SU-DHL-6 (cell line): ENCODE measurements at regions not wholly inside any gene's neighbourhood (a gene's known extent, or its start where the extent isn't known, plus 50 kb on each side); places are given as distances from the start of the nearest gene placed in this dataset.

Experiments used
- H2AFZ ChIP-seq: fragments of 200-600 bp; sonication (generic); 2 replicates; pipeline ENCODE4 v1.6.1; 2014; ENCODE audit warnings: low read depth, mild to moderate bottlenecking, moderate library complexity, mixed read lengths, antibody characterized with exemption, low read length; ENCODE audit not compliant: severe bottlenecking
- H3F3A ChIP-seq: fragments of 200-600 bp; shearing (Covaris generic); 2 replicates; pipeline ENCODE4 v1.6.0; 2016; ENCODE audit warnings: antibody characterized with exemption, mild to moderate bottlenecking; ENCODE audit not compliant: insufficient read depth
- H3K27ac ChIP-seq: fragments of 200-600 bp; sonication (generic); 2 replicates; pipeline ENCODE4 v1.5.1; 2016; ENCODE audit warnings: low read depth, mild to moderate bottlenecking, low read length, moderate library complexity, mixed read lengths
- H3K27me3 ChIP-seq: fragments of 200-600 bp; sonication (generic), shearing (Covaris generic); 2 replicates; pipeline ENCODE4 v1.6.0; 2014; ENCODE audit warnings: mild to moderate bottlenecking, low read length
- H3K36me3 ChIP-seq: fragments of 200-600 bp; sonication (generic); 2 replicates; pipeline ENCODE4 v1.6.1; 2014; ENCODE audit warnings: mild to moderate bottlenecking, low read length, mixed read lengths
- H3K4me2 ChIP-seq: fragments of 300-600, 200-600 bp; shearing (Covaris generic), sonication (generic); 2 replicates; pipeline ENCODE4 v1.6.0; 2014; ENCODE audit warnings: low read length, low read depth, mild to moderate bottlenecking; ENCODE audit not compliant: poor library complexity, severe bottlenecking
- H3K4me3 ChIP-seq: fragments of 200-600 bp; sonication (generic); 2 replicates; pipeline ENCODE4 v1.5.1; 2014; ENCODE audit warnings: antibody characterized with exemption, low read length, mild to moderate bottlenecking, mixed read lengths; ENCODE audit not compliant: insufficient read depth, poor library complexity, severe bottlenecking
- H3K79me2 ChIP-seq: fragments of 200-600 bp; sonication (generic); 2 replicates; pipeline ENCODE4 v1.6.1; 2014; ENCODE audit warnings: mild to moderate bottlenecking, low read length, moderate library complexity; ENCODE audit not compliant: insufficient read depth
- H3K9ac ChIP-seq: fragments of 200-600 bp; sonication (generic); 2 replicates; pipeline ENCODE4 v1.7.0; 2014; ENCODE audit warnings: mild to moderate bottlenecking, low read length
- H3K9me2 ChIP-seq: fragments of 200-600 bp; sonication (generic); replicated peaks from 2 replicates; pipeline ENCODE4 v1.6.1; 2014; ENCODE audit warnings: low read length; ENCODE audit not compliant: insufficient read depth
- H3K9me3 ChIP-seq: fragments of 200-600 bp; sonication (generic); 2 replicates; pipeline ENCODE4 v1.6.1; 2014; ENCODE audit warnings: low read length, mixed read lengths; ENCODE audit not compliant: insufficient read depth
- H4K20me1 ChIP-seq: fragments of 200-600 bp; sonication (generic); 2 replicates; pipeline ENCODE4 v1.6.1; 2014; ENCODE audit warnings: low read depth, mild to moderate bottlenecking, antibody characterized with exemption, low read length, moderate library complexity, mixed read lengths
- EZH2phosphoT487 ChIP-seq: fragments of 200-600 bp; sonication (generic), shearing (Covaris generic); conservative IDR thresholded peaks from 2 replicates; pipeline ENCODE4 v1.6.1; 2018; ENCODE audit warnings: mild to moderate bottlenecking, antibody characterized with exemption, low read length, moderate library complexity, mixed read lengths
- TF ChIP-seq, protein P1 (sequence below): fragments of 200-600 bp; sonication (generic); IDR thresholded peaks from one replicate; pipeline ENCODE4 v1.5.1; 2017; ENCODE audit warnings: antibody characterized with exemption, mild to moderate bottlenecking, low read length, moderate library complexity; ENCODE audit not compliant: insufficient read depth, poor library complexity, severe bottlenecking

DNA sequence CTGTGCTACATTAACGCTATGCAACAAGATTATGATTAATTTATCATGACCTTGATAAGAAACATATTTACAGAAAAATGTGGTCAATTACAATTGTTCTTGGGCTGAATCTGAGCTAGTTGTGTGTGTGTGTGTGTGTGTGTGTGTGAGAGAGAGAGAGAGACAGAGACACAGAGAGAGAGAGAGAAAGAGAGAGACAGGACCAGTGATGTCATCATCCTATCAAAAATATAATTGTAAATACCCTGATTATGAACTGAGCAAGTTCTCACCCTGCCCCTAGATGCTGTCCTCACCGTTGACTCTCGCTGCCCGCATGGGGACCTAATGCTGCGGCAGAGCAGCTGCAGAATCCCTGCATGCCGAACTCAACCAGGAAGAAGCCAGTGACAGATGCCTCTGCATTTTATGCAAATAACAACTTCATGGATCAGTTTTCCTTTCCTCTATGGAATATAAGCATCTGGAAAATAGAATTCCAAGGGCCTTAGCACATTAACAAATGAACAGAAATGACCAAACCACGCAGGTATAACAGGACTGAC lies 512.5 kb downstream of the PLCL1 start:
- no peaks in the 10 kb centered on the region for H3K27me3 ChIP-seq

DNA sequence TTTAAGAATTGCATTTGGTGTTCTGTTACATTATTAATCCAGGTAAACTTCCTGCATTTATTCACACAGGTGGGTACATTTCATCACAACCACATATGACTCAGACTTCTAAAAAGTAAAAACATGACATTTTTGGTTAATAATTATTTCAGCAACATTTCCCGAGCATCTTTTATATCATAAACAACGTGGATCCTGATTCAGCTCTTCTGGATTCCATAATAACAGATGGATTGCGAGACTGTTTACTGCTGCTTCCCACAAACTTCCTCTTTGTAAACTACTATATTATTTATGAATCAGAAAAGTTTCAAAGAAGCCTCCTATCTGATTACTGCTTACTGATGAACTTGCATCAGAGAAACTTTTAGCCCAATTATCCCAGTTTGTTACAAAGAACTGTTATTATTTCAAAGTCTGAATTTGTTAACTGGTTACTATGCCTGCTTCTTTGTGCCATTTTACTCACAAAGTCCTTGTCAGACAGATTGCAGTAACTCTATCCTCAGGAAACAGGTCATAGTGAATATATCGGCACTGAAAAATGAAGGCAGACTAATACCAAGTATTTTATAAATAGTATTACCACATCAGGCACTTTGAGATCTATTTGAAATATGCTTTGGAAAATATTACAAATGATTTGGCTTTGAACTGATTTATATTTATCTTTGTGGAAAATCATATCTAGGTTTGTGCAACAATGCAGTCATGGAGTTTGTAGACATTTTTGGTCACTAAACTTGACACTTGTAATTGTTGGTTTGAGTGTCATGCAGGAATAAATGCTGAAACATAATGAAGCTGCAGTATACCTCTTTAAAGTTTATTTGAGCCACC lies 511.6 kb downstream of the PLCL1 start:
- no peaks in the 10 kb centered on the region; the same call in 1 of the 2 replicates for H4K20me1 ChIP-seq
- no peak overlapping the region for H3K4me2 ChIP-seq
- no peaks in the 10 kb centered on the region for H3K36me3 ChIP-seq
- no peak overlapping the region for H2AFZ ChIP-seq
- no peaks in the 10 kb centered on the region for H3K9me3 ChIP-seq
- H3K27ac ChIP-seq, result no peak overlapping the region
- TF ChIP-seq, protein P1, sequence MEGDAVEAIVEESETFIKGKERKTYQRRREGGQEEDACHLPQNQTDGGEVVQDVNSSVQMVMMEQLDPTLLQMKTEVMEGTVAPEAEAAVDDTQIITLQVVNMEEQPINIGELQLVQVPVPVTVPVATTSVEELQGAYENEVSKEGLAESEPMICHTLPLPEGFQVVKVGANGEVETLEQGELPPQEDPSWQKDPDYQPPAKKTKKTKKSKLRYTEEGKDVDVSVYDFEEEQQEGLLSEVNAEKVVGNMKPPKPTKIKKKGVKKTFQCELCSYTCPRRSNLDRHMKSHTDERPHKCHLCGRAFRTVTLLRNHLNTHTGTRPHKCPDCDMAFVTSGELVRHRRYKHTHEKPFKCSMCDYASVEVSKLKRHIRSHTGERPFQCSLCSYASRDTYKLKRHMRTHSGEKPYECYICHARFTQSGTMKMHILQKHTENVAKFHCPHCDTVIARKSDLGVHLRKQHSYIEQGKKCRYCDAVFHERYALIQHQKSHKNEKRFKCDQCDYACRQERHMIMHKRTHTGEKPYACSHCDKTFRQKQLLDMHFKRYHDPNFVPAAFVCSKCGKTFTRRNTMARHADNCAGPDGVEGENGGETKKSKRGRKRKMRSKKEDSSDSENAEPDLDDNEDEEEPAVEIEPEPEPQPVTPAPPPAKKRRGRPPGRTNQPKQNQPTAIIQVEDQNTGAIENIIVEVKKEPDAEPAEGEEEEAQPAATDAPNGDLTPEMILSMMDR, result no peak
- TF ChIP-seq EZH2phosphoT487, result no peak
- no peak overlapping the region for H3K4me3 ChIP-seq
- no peak overlapping the region for H3K9ac ChIP-seq
- H3K79me2 ChIP-seq, result no peaks in the 10 kb centered on the region
- H3K9me2 ChIP-seq, result no peaks in the 10 kb centered on the region
- H3F3A ChIP-seq, result no peaks in the 10 kb centered on the region
- no peaks in the 10 kb centered on the region for H3K27me3 ChIP-seq

More for the DNA sequence above, 512.5 kb downstream of the PLCL1 start:
- TF ChIP-seq EZH2phosphoT487, result no peak
- TF ChIP-seq, protein P1, result no peak
- no peaks in the 10 kb centered on the region for H3K9me3 ChIP-seq
- no peaks in the 10 kb centered on the region; the same call in 1 of the 2 replicates for H4K20me1 ChIP-seq
- H3K79me2 ChIP-seq, result no peaks in the 10 kb centered on the region
- no peak overlapping the region for H3K9ac ChIP-seq
- no peak overlapping the region for H3K4me2 ChIP-seq
- H3K9me2 ChIP-seq, result no peaks in the 10 kb centered on the region
- H3K4me3 ChIP-seq, result no peak overlapping the region
- H3K36me3 ChIP-seq, result no peaks in the 10 kb centered on the region
- no peaks in the 10 kb centered on the region for H3F3A ChIP-seq
- no peak overlapping the region for H2AFZ ChIP-seq
- no peak overlapping the region for H3K27ac ChIP-seq

DNA sequence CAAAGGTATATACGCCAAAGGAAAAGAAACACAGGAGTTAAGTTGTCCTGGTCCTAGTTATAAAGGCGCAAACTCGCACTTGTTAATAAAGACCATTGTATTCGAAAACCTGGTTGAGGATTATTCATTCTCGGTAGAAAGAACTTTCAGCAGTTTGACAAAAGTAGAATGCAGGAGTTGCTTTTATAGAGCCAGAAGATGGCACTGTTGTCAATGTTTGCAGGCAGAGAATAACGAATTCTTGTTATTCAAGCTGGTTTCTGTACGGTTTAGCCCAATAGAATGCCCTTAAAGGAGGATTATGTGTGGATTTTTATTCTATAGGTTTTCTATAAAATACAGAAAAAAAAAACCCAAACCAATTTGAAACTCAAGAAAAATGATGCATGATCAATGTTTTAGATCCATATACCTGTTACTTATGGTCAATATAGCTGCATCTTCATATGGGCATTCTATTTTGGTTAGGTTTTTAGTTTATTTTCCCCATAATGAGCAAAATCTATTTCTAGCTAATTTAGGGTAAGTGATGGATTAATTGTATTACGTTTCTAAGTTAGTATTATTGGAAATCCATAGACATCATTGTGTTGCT lies 510.3 kb downstream of the PLCL1 start:
- no peak overlapping the region for H3K4me2 ChIP-seq

More for the DNA sequence above, 510.3 kb downstream of the PLCL1 start:
- Histone ChIP-seq H3K79me2 (no peaks in the 10 kb centered on the region), H3F3A (no peaks in the 10 kb centered on the region), H2AFZ (no peak overlapping the region), H3K36me3 (no peaks in the 10 kb centered on the region), H3K9ac (no peak overlapping the region), H3K9me3 (no peaks in the 10 kb centered on the region), H3K4me3 (no peak overlapping the region), H3K27me3 (no peaks in the 10 kb centered on the region), H4K20me1 (no peaks in the 10 kb centered on the region; the same call in 1 of the 2 replicates), H3K27ac (no peak overlapping the region), H3K9me2 (no peaks in the 10 kb centered on the region)
- no peak for TF ChIP-seq EZH2phosphoT487
- TF ChIP-seq, protein P1, result peak; percentile 31
